HPDE6-E6E7 (cell line): ENCODE measurements at regions not wholly inside any gene's neighbourhood (a gene's known extent, or its start where the extent isn't known, plus 50 kb on each side); places are given as distances from the start of the nearest gene placed in this dataset.
A peak's percentile ranks its signal among the peaks of the same experiment; 100 is the strongest.
"Not testable (repeated sequence)": the region's sequence is repeated elsewhere in the genome, so short reads cannot be mapped to it uniquely, and the experiment has no call there.

ENCODE experiments used
- DNase-seq: peaks from one replicate; pipeline ENCODE4 v3.0.0; 2011; ENCODE audit warnings: missing footprints; ENCODE audit errors: extremely low spot score

- not testable (repeated sequence) for DNase-seq
Measured at GRCh38 chr1:229173491-229174476, 97.1 kb upstream of the RAB4A start.

DNA sequence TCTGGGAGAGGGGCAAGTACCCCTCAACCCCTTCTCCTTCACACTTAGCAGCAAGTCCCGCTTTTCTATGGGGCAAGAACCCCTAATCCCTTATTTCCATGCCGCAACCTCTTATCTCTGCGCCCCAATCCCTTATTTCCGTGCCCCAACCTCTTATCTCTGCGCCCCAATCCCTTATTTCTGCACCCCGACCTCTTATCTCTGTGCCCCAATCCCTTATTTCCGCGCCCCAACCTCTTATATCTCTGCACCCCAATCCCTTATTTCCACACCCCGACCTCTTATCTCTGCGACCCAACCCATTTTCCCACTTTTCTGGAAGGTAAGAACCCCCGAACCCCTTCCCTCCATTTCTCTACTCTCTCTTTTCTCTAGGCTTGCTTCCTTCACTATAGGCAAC is 95.6 kb upstream of the RAB4A start:
- DNase-seq: not testable (repeated sequence)

GRCh38 chr1:229176457-229176856 is 94.5 kb upstream of the RAB4A start:
- not testable (repeated sequence) for DNase-seq

DNA sequence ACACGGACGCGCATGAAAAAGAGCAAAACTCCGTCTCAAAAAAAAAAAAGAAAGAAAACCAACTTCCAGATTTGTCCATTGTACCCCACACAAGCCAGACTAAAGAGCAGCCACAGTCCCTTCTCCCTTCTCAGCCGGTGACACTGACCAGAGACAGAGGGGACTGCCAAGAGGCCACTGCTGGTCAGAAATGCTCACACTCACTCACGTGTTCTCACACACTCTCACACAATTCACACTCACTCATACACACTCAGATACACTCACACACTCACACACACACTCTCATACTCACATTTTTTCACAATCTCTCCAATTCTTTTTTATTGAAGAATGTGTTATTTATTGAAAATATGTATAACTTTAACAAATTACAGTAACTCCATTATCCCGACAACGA is 90.8 kb upstream of the RAB4A start:
- DNase-seq: no peak

GRCh38 chr1:229181419-229181818 is 89.5 kb upstream of the RAB4A start:
- DNase-seq: no peak

GRCh38 chr1:229183588-229183987 is 87.3 kb upstream of the RAB4A start:
- DNase-seq: no peak

- DNase-seq: no peak
Measured at GRCh38 chr1:229184066-229184465, 86.8 kb upstream of the RAB4A start.

- DNase-seq: no peak
Measured at GRCh38 chr1:229185963-229186362, 84.9 kb upstream of the RAB4A start.

DNA sequence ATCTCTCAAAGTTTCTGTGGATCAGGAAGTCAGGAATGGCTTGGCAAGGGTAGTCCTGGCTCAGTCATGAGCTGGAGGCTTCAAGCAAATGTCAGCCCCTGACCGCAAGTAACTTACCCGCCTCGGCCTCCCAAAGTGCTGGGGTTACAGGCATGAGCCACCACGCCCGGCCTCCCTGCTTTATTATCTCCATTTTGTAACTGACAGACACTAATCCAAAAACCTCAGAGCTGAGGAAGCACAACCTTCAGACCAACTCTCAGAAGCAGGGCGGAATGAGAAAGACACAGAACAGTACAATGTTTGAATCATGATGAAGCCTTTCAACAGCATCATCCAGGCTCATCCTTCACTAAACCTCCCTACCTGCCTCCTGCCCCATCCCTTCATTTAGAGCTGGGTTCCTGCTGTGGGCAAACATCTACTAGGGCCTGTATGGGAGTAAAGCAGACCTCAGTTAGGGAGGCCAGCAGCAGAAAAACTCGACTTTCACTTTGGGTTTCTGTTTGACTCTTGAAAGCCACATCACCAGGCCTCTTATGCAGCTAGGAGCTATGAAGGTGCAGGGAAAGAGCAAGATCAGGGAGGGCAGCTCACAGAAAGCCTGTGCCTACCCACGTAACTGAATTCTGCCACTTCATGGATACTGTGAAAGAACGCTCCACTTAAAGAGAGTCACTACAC is 84.4 kb upstream of the RAB4A start:
- no peak for DNase-seq

GRCh38 chr1:229190057-229190575 is 80.8 kb upstream of the RAB4A start:
- DNase-seq: no peak

GRCh38 chr1:229191066-229191674 is 79.7 kb upstream of the RAB4A start:
- no peak for DNase-seq

DNA sequence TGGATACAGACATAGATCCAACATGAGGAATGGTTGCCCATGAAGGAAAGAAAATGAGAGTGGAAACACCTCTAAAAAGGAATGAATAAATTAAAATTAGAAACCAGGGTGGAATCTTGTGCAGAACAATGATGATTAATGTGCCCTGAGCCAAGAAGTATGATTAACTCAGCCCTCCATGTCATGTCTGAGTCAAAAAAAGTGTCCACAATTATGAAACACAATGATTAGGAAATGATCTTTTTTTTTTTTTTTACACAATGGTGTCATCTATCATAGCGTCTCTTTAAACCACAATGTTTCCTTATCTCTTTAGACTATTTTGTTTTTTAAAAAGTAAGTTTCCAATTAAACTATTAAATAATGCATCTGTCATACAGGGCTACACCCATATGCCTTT is 78.9 kb upstream of the RAB4A start:
- DNase-seq: peak; percentile 74

GRCh38 chr1:229192853-229193252 is 78.1 kb upstream of the RAB4A start:
- DNase-seq: no peak

DNA sequence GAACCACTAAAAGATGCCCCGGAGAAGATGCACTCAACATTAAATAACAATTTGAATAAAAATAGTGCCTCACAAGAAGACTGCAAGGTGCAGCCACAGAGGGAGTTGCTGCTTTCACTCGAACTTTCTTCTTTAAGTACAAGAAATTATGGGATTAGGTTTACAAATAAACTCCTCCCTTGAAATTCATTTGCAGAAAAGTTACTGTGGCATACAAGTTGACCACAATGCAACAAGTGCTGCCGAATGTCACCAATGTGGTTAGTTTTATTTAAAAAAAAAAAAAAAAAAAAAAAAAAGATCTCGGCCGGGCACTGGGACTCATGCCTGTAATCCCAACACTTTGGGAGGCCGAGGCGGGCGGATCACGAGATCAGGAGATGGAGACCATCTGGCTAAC is 76.8 kb upstream of the RAB4A start:
- DNase-seq: no peak

DNA sequence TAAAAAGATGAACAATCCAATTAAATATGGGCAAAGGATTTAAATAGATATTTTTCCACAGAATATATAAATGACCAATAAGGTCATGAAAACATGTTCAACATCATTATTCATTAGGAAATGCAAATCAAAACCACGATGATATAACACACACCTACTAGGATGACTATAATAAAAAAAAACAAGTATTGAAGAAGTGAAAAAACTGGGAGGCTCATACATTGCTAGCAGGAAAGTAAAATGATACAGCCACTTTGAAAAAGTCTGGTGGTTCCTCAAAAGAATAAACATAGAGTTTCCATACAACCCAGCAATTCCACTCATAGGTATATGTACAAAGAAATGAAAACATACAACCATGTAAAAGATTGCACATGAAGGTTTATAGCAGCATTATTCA is 75.7 kb upstream of the RAB4A start:
- DNase-seq: no peak

GRCh38 chr1:229196404-229197264 is 74.3 kb upstream of the RAB4A start:
- DNase-seq: no peak

- no peak for DNase-seq
Measured at GRCh38 chr1:229197265-229197585, 73.7 kb upstream of the RAB4A start.

DNA sequence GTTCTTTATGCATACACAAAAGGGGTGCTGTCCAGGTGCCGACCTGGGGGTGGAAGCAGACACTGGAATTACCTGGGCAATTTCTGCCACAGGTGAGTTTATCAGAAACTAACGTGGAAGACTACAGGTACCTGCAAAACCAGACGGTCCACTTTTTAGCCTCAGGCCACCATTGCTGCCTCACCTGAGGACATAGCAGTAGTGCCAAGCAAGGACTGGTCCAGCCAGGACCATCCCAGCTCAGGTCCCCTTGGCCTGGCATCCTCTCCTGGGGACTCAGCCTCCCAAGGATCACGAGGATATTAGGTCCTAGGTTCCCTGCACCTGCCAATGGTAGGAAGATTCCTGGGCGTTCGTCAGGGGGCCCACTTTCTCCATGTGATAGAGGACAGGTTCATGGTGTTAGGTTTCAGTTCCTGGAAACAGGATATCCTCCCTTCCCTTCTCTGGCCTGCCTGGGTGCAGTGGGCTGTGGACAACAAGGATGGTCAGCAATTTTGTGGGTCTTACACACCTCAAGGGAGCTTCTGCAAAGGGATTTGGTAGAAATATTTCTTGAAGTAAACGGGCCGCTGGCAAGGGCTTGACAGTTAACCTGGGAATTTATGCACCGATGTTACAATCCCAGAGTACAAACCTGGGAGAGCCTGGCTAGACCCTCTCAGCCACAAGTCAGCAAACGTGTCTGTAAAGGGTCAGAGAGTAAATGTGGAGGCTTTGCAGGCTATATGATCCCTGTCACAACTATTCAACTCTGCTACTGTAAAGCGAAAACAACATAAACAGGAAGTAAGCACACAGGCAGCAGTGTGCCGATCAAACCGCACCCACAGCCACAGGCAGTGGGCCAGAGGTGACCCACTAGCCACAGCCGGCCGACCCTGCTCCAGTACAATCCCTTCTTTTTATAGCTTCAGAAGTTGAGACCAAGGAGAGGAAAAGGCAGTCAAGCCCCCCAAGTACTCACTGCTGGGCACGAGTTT is 71.4 kb upstream of the RAB4A start:
- DNase-seq: no peak

DNA sequence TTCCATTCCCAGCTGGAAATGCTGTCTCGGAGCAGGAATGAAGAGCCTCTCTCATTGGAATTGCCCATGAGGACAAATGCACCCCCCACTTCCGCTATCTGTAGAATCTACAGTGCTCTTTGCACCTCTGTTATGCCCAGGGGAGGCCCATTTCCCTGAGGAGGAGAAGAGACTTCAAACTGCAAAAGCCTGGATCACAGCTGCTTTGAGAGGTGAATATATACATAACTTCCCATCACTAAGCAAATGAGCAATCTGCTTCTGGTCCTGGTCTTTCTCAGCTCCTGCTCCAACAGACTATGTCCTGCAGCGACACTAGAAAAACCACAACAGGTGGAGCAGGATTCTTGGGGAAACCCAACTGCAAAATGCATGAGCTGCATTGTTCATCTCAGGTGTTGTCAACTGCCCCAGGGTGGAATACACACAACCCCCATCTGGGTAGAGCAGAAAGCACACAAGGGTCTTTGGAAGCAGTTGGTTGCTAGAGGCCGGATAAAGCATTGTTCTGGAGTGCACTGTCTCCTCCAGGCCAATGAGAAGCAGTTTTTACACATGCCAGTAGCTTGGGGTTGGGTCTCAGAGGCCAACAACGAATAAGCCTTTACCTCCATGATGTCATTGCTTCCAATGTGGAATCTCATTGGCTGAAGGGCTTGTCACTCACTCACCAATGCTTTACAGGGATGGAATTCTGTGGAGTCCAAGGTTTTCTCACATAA is 67.7 kb upstream of the RAB4A start:
- DNase-seq: no peak
